HG02884 (cell line): ENCODE measurements at regions not wholly inside any gene's neighbourhood (a gene's known extent, or its start where the extent isn't known, plus 50 kb on each side); places are given as distances from the start of the nearest gene placed in this dataset.
A peak's percentile ranks its signal among the peaks of the same experiment; 100 is the strongest.

Source experiments
- ATAC-seq: cut with Tn5 transposase; IDR thresholded peaks from one replicate; pipeline ENCODE4 v1.9.1; 2021; ENCODE audit warnings: mild to moderate bottlenecking, moderate library complexity; ENCODE audit not compliant: unreplicated experiment

DNA sequence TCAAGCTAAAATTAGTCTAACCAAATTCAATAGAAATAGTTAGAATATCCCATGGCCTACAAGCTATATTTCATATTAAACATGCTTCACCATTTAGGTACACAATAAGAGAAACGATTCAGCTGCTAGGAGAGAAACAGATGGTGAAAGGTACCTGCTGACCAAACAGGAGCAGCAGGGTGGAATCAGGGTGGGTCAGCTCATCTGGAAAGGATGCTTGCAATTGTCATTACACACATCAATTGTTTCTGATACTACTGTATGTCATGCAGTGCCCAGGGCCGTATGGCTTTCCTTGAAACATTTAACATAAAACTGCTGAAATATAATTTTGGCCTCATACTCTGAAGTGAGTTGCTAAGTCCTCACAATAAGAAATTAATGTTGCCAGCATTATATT, 776.0 kb downstream of the DACH1 start:
- ATAC-seq, result no peak

DNA sequence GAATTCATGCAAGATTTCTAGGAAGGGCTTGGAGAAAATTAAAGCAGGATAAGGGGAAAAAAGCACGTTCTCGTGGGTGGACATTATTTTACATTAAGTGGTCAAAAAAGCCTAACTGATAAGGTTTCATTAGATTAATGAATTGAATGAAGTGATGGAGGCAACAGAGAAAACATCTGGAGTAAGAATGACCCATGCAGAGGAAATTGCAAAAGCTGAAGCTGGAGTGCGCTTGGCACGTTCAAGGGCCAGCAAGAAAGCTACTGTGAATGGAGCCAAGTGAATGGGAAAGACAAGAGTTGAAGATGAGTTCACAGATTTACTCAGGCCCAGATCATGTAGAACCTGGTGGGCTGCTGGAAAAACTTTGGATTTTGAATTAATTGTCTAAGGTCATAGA, 777.9 kb downstream of the DACH1 start:
- ATAC-seq, result no peak

DNA sequence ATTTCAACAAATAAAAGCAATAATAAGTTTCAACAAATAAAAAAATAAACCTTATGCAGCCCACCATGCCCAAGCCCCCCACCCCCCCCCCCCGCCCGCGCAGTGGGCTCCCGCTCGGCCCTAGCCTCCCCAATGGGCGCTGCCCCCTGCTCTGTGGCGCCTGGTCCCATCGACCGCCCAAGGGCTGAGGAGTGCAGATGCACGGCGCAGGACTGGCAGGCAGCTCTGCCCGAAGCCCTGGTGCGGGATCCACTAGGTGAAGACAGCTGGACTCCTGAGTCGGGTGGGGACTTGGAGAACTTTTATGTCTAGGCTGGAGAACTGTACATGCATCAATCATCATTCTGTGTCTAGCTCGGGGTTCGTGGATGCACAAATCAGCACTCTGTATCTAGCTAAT, 779.6 kb downstream of the DACH1 start:
- no peak for ATAC-seq

DNA sequence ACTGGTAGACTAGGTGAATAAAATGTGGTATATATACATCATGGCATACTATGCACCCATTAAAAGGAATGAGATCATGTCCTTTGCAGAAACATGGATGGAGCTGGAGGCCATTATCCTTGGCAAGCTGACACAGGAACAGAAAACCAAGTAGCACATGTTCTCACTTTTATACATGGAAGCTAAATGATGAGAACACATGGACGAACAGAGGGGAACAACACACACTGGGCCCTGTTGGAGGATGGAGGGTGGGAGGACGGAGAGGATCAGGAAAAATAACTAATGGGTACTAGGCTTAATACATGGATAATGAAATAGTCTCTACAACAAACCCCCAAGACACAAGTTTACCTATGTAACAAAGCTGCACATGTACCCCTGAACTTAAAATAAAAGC, 780.0 kb downstream of the DACH1 start:
- no peak for ATAC-seq

DNA sequence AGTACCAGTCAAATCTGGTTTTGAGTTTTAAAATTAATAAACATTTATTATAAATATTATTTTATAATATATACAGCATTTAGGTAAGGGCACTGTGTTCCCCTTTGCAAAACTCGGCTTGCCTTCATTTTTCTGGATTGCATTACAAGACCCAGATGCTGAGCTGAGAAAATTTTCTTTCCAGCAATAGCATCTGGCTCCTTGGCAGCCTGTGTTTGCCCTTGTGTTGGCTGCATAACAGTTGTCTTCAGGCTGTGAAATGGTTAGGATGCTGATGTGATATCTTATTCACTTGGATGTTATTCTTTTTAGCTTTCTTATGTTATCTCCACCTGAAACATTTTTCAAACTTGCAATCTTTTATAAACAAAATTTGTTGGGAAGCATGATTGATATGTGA, 784.4 kb downstream of the DACH1 start:
- ATAC-seq, result no peak

DNA sequence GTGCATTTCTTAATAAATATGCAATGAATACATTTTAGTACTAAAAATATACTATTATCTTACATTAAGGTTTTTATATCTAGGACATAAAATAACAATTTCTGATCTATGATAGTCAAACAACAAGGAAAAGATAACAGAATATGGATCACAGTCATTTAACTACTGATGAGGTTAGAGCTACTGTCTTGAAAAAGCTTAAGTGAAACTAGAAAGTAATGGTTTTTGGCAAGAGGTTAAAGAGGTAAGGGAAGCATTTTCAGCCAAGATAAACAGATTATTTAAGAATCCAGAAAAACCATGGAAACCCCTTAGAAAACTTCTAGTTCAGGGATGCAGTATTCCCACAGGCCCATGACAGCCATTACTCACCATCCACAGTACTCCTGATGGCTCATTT, 787.4 kb downstream of the DACH1 start:
- no peak for ATAC-seq

DNA sequence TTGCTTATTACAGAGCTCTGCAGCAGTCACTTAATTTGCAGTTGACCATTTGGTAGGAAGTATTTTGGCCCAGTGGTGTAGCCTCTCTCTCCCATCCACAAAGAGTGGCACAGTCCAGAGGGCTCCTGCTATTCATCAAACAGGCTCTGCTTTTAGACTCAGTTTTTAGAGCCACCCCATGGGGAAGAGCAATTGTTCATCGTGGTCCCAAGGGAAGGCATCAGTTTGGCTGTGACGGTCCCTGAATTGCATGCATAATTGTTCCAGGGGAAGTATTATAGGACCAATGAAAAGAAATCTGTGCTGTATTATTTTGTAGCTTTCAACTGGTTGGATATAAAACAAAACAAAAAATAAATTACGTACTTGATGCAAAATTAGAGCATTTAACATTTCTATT, 799.0 kb downstream of the DACH1 start:
- ATAC-seq, result no peak

DNA sequence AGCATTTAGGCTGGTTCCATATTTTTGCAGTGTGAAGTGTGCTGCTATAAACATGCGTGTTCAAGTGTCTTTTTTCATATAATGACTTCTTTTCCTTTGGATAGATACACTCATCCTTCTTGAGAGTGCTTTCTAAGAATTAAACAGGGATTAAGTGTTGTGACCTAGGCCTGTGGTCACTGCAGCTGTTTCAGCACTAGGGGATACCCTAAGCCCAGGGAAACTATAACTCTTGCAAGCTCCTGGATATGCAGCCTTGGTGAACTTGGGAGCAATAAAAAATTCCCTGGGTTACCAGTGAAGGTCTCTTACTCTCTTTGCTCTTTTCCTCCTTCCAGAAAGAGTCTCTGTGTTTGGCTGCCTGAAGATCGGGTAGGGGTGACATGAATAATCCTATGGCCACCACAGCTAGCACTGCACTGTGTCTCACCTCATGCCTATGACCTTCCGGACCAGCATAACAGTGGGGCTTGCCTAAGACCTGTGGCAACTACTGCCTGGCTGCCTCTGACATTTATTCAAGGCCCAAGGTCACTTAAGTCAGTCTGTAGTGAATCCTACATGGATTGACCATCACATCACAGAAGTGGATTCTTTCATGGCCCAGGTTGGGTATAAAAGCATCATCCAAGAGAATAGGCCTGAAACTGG, 799.7 kb downstream of the DACH1 start:
- no peak for ATAC-seq

DNA sequence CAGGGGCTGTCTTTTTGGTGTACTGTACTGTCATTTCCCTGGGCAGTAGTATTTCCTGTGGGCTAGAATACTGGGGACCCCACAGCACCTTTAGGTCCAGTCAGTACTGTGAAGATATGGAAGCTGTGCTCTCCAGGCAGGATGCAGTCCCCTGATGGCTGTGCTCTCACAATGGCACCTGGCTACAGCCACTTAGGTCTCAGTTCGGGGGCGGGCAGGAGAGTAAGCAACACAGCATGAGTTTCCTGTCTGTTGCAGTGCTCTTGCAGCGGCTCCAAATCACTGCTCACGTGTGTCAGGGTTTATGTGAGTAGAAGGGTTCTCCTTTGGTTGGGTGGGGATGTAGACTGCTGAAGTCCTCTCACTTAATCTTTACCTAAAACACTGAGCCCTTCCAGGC, 810.4 kb downstream of the DACH1 start:
- ATAC-seq, result no peak

DNA sequence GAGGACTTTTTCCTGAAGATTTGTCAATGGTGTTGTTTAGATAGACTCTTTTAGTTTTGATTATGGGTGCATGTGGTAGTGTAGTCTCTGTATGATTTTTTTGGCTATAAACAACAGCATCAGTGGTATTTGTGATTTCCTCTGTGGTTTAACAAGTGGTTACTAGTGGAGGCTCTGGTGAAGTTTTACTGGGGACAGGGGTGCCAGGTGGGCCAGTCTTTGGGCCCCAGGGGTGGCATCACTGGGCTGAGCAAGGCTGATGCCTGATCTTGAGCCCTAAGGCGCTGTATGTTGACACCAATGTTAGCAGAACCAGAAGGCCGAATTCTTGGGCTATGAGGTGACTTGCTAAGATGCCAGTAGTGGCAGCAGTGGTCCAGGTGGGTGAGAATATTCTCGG, 811.4 kb downstream of the DACH1 start:
- ATAC-seq, result no peak

DNA sequence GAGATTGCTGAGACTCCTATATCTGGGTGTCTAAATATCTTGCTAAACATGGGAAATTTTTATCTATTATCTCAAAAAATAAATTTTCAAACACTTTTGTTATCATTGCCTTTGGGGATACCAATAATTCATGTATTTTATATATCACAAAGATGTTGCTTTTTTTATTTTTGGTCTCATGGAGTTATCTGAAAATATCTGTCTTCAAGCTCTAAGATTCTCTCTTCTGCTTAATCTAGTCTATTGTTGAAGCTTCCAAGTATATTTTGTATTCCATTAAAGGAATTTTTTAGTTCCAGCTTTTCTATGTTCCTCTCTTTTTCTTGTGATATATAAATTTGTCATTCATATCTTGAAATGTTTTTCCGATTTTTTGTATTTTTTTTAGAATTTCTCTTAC, 812.0 kb downstream of the DACH1 start:
- no peak for ATAC-seq

DNA sequence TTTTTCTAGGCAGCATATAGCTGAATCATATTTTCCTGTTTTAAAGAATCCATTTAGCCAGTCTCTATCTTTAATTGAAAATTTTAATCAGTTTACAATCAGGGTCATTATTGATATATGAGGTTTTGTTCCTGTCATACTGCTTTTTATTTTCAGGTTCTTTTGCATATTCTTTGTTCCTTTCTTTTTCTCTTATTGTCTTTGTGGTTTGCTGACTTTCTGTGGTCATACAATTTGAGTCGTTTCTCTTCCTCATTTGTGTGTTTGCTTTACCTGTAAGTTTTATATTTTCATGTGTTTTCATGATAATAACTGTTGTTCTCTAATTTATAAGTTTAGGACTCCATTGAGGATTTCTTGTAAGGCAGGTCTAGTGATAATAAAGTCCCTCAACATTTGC, 812.6 kb downstream of the DACH1 start:
- ATAC-seq, result peak; percentile 71

DNA sequence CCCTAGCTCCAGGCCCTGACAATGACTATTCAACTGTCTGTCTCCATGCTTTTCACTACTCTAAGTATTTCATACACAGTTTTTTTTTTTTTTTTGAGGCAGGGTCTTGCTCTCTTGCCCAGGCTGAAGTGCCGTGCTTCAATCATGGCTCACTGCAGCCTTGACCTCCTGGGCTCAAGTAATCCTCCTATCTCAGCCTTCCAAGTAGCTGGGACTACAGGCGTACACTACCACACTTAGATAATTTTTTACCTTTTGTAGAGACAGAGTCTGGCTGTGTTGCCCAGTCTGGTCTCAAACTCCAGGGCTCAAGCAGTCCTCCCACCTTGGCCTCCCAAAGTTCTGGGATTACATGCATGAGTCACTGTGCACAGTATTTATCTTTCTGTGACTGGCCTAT, 815.4 kb downstream of the DACH1 start:
- no peak for ATAC-seq

DNA sequence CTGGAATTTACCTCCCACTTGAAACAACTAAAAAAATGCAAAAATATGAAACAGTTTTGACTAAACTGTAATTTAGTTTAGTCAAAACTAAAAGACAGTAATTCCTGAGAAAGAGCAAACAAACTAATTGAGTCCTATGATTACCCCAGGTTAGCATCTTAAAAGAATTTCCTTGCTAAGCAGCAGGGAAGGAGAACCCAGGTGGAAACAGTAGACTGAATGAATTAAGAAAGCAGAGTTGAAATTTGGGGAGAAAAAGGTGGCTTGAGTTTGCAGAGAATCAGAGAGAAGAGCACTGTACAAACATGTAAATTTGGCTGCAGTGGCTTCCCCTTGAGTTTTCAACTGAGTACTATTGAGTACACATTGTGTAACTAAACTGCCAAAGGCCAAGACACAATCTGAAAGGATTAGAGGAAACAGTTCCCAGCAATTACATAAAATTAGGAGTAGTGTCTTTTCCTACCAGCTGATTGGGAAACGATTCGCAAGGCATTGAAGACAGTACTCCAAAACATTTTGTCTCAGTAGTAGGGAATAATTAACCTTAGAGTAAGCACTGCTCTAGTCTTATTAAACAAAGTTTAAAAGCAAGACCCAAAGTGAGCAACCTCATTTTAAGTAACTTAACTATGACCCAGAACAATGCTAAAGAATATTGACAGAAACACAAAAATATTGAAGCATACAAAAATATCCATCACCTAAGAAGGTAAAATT, 820.5 kb downstream of the DACH1 start:
- ATAC-seq, result no peak

DNA sequence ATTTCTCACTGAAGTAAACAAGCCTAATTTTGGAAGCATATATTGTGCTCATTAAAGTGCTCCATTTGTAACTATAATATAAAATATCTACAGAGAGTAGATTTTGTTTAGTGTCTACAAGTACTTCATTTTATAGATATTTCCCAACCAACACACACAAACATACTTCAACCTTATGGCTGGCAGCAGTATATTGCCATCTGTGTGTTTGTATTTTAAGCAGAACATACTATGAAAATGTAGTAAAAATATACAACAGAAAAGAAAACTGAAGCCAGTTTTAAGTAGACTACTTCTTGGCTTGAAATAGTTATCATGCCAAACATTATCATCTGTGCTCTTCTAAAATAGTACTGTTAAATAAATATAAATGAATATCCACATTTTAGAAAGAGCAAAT, 821.9 kb downstream of the DACH1 start:
- ATAC-seq, result no peak

DNA sequence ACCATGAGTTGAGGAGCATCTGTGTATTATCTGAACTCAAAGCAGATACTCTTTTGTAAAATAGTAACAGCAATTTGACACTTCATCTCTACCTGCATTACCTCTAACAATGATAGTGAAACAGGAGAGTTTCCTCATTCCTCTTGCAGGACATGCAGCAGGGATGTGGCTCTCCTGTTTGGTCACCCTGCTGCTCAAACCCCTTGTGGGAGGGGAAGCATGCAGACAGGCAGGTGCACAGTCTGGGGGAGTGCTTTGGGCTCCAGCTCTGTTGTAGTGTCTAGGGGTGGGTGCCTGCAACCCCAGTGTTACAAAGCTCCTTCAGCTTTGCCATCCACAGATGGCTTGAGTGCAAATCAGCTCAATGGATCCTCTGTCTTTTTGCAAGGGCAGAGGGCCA, 827.6 kb downstream of the DACH1 start:
- no peak for ATAC-seq

DNA sequence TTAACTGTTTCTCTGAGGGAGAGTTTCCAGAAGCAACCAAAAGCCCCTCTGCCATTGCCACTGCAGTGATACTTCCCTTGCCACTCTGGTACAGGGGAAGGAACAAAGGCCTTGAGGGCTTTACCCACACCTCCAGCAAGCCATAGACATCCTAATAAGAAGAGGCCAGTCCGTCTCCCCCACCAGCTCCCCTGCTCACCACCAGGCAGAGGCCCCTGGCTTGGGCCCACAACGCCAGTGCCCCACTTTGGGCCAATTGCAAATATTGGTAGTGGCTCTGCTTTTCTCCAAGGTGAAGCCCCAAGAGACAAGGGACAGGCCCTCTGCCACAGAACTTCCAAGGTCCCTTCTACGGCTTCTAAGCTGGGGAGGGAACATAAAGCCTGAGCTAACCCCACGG, 833.0 kb downstream of the DACH1 start:
- no peak for ATAC-seq

DNA sequence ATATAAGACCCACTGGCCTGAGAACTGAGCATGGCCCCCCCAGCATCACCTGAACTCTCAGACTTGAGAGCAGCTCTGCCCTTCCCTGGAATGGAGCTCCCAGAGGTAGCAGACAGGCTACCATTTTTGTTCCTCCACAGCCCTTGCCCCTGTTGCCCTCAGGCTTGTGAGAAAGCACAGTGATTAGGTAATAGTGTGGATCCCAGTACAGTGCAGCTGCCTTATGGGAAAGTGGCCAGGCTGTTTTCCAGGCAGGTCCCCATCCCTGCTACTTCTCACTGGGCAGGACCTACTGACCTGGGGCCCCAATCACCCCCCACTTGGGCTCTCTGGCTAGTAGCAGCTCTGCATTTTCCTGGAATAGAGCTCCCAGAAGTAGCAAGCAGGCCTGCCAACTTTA, 834.0 kb downstream of the DACH1 start:
- ATAC-seq, result no peak

DNA sequence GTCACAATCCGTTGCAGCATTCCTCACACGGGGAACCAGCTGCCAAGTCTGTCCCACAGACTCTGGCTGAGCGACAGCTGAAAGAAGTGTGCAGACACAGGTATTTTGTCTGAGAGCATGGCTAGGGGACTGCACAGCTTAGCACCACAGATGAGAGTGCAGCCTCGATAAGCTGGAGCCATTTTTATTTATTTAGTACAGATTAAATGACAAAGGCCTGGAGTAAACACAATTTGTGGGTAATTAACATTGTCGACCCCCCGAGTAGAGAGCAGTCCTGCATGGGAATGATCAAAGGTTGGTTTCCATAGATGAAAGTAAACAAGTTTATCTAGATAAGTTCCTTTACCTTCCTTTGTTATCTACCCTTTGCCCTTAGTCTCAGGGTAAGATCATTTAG, 836.2 kb downstream of the DACH1 start:
- ATAC-seq, result no peak

DNA sequence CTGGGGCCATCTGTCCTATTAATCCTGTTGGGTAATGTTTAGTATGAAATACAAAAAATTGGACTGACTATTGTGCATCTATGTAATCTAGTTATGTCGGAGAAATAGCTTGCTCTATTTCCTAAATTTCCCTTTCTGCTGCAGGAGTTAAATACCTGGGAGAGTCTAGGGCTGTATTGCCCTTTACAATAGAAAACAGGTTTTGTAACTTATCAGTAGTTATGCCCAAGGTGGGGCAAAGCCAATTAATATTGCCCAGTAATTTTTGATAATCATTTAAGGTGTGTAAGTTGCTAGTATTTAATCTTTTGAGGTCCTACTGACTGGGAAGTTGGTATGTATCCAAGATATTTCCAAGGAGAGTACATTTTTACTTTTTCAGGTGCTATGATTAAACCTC, 838.1 kb downstream of the DACH1 start:
- no peak for ATAC-seq

DNA sequence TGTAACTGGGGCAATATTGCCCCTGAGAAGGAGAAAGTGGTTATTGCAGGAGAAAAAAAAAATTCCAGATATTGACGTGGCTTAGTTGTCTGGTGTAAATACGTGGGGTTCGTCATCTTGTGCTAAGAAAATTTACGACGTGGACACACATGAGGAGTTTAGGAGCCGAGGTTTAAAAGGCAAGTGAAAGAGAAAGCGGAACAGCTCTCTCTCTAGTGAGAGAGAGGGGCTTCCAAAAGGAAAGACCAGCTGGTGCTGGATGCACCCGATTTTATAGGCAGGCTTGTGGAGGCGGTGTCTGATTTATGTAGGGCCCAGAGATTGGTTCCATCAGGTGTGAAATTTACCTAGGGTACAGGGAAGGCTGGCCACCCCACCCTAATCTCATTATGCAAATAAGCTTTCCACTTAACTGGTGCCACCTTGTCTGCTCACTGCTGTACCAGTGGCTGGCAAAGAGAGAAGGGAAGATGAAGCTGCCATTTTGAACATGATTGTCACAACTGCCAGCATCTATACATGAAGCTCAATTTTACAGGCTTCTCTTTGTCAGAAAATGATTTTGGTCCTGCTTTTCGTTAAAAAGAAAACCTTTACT, 845.1 kb downstream of the DACH1 start:
- no peak for ATAC-seq

DNA sequence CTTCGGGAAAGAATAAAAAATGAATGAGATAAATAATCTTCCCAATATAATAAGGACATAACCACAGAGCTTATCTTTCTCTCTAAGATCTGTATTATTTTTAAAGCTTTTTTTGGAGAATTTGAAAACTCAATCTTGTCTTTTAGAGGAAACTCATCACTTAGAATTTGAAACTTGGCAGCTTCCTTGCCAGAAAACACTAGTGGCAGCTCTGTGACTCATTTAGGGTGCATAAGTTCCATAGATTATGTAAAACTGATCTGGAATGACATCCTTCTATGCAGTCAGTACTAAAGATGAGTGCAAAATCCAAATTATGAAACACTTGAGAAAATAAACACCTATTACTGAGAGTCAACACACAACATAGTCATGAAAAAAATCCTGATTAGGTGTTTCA, 848.0 kb downstream of the DACH1 start:
- ATAC-seq, result no peak

DNA sequence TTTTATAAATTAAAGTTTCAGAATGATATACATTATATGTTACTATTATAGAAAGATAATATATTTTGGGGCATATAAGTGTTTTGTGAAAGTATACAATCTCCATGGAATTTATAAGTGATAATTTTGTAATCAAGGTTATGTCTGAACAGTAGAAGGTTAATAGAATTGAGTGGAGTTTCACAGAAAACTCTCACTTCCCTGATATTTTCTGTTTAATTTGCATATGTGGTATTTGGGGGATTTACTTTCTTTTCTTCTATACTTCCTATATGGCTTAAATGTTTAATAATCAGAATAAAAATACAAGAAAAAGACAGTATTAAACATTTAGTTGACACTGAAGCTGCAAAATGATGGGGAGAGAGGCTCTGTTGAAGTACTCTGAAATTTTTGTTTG, 848.5 kb downstream of the DACH1 start:
- no peak for ATAC-seq
